IPS DF 19.7 (cell line): ENCODE measurements at regions not wholly inside any gene's neighbourhood (a gene's known extent, or its start where the extent isn't known, plus 50 kb on each side); places are given as distances from the start of the nearest gene placed in this dataset.
"Not testable (repeated sequence)": the region's sequence is repeated elsewhere in the genome, so short reads cannot be mapped to it uniquely, and the experiment has no call there.

ENCODE experiments used
- DNase-seq: peaks from one replicate; pipeline ENCODE4 v3.0.0-alpha.2; 2013; ENCODE audit warnings: low read depth, low spot score

DNA sequence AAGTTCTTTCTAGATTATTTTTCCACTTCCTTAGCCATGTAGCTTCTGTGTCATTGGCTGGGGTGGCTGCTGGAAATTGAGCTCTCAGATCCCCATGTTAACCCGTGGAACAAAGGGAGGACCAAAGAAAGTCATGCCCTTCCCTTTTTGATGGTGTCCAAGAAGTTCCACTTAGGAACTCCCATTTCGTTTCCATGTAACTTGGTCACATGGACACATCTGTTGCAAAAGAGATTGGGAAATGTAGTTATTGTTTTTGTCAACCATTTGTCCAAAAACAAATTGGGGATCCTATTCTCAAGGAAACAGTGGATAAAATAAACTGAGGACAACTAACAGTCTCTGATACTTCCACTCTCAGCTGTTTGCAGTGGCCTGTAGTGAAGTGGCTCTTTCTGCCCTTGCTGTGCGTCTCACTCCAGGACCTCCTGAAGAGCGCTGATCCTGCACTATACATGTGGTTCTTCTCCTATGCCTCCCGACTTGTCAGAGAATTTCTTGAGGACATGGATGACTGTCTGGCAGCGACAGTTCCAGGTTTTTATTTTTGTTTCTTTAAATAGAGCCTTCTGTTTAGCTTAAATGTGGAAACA lies 125.3 kb upstream of the LNX1 start:
- DNase-seq = no peak

DNA sequence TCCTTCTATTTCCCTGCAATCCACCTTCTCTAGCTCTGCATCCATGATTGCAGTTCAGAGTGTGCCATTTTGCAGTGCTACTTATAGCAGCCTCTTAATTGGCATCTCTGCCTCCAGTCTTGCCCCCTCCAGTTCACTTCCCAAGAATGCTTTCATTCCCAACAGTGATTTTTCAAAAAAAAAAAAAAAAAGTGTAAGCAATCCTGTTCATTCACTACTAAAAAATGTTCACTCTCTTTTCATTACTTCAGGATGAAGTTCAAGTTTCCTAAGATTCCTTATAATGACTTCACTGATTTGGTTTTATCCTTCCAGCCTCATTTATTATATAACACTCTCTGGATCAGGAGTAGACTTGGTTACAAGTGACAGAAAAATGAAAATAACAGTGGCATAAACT lies 124.7 kb upstream of the LNX1 start:
- DNase-seq = no peak

DNA sequence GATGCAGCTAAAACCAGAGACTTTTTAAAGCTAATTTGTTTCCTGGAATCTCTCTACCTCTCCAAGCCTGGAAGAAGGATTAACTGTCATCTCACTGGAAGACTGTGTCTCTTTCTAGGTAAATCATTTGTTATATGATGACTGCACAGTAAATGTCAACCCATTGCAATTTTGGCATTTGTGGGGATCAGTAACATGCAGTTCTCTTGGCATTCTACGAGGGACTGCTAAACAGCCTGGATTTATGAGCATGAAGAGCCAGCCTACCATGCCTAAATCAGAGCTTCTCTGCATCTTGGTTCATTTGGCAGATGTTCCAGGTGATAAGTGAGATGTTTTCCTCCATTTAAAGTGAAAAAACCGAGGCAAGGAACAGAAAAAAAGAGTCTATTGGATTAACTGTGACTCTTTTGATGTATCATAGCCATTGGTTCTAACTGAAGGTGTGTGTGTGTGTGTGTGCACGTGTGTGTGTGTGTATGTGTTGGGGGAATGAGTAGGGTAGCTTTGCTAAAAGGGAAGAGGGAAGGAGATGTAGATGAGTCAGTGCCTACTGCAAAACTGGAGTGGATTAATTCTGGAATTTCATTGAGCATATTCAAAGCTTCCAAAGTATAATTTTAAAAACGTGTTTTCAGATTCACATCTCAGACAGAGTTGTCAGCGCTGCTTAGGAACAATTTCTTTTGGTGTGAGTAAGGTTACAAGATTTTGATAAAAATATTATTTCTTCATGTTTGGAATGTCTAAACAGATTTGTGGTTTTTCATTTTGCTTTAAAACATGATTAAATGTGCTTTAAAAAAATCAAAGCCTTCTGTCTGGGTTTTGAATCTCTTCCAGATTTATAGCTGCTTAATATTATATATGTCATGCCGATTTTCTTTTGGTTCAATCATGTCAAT lies 123.2 kb upstream of the LNX1 start:
- no peak for DNase-seq

DNA sequence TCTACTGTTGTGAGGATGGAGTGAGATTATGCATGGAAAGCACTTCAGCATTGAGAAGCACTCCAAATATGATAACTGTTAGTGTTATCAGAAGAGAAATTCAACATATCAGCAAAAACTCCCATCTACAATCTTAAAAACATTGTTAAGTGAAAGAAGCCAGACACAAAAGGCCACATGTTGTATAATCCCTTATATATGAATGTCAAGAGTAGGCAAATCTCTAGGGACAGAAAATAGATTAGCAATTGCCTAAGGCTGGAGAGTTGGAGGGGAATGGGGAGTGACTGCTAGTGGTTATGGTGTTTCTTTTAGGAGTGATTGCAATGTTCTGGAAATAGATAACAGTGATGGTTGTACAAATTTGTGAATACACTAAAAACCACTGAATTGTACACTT lies 122.5 kb upstream of the LNX1 start:
- no peak for DNase-seq

DNA sequence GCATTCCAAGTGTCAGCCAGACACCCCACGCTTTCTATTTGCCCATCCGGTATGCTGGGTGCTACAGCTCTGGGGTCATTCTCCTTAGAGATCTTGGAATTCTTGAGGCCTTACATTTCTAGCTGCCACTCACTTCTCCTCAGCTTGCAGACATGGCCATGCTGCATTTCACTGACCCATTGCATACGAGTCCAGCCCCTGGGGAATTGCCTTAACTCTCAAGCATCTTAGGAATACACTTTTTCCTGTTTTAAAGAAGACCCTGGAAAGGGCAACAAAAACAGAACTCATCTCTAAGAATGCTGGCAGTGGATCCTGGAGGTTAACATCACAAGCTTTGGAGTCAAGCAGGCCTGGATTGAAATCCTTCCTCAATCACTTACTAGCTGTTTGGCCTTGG lies 122.0 kb upstream of the LNX1 start:
- DNase-seq = no peak

DNA sequence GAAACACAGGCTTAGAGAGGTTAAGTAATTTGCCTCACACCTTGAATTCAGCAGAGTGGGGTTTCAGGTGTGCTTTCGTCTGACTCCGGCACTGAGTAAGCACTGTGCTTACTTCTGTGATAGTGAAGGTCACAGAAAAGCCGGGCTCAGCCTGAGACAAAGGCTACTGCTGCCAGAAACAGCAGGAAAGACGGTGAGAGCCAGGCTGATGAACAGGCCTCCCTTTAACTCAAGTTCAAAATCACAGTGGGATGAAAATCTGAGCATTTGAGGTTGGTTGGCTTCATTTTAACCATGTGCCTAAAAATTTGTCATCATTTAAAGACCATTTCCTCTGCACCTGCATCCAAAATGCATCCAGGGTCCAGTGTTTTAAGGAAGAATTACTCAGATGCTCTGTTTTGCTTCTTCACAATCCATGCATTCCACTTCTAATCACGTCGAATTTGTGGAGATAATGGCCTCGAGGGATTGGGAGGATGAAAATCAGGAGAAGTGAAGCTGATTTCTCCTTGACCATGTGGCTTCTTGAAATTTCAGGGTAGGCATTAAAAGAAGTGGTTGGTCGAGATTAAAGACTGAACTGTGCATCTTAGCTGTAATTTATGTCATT lies 121.2 kb upstream of the LNX1 start:
- DNase-seq = no peak

DNA sequence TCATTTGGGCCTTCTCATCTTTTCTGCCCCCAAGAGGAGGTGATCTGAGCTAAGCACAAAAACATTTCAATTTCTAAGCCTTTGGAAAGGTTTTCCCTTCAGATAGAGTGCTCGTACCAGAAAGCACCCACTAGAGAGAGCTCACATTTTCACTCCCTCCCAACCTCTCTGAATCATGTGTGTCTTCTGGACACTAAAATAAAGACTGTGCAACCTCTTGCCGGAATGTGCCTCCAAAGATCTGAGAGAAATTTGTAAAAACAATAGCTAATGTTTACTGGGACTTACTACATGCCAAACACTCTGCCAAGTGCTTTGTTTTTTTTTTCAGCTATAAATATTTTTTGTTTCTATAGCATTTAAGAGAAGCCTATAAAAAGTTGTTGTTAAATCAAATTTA lies 120.6 kb upstream of the LNX1 start:
- no peak for DNase-seq

DNA sequence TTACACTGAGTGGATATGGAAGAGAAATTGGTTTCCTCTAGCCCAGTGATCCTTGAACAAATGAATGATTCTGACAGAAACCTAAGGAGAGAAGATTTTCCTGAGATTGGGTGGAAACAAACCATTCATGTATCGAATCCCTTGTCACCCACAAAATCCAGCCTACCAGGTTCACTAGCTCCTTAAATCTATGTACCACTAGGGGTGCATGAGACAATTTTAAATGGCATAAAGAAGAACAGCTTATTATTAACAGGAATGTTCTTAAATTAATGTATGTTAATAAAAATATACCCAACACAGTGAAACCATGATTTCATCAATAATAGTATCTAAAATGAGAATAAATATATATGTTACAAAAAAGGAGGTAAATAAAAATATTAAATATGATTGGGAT lies 118.4 kb upstream of the LNX1 start:
- no peak for DNase-seq

DNA sequence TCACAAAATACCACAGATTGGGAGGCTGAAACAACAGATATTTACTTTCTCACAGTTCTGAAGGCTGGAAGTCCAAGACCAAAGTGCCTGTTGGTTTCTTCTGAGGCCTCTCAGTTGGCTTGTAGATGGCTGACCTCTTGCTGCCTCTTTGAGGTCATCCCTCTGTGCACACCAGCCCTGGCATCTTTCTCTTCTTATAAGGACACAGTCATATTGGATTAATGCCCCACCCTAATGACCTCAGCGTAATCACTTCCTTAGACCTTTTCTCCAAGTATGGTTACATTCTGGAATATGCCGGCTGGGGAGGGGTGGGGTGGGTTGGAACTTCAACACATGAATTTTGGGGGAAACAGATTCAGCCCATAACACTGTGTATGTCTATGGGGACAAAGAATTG lies 116.2 kb upstream of the LNX1 start:
- no peak for DNase-seq

DNA sequence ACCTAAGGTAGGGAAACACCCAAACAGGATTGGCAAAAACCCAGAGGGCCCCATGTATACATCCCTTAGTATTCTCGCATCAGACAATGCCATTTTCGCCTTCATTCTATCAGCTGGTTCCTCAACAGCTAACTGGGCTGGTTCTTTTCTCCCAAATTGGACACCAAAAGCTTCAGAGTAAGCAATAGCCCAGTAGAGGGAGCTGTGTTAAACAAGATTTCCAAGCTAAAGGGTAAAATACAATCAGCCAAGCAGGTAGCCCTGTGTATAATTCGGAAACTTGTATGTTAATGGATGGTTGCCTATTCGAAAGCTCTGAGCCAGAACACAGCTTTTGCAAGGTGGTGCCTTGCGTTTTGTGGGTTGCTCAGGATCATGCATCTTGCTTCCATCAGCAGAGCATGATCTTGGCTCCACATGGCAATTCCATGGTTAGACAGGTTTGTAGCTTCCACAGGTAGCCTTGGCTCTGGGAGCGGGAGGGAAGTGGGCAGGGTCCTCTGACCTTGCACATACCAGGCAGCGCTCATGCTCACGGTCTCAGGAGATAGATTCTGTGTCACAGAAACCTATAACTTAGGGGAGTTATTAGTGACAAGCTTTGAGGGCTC lies 115.2 kb upstream of the LNX1 start:
- DNase-seq = no peak

DNA sequence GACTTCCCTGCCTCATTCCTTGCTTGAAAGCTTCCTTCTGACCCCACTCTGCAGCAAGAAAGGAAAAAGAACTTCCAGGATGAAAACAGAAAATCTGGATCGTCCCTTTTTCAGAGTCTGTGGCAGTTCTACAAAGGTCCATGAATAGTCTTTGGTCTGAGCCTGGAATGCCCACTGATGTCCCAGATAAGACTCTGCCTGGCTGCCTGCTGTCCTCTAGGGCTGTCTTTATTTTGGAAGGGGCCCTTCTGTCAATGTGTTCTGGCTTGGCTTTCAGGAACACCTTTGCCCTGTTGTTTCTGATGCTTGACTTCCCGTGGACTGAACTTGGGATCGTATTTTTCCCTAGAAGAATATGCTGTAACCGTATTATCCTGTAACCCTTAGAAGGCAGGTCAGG lies 114.7 kb upstream of the LNX1 start:
- DNase-seq = no peak

DNA sequence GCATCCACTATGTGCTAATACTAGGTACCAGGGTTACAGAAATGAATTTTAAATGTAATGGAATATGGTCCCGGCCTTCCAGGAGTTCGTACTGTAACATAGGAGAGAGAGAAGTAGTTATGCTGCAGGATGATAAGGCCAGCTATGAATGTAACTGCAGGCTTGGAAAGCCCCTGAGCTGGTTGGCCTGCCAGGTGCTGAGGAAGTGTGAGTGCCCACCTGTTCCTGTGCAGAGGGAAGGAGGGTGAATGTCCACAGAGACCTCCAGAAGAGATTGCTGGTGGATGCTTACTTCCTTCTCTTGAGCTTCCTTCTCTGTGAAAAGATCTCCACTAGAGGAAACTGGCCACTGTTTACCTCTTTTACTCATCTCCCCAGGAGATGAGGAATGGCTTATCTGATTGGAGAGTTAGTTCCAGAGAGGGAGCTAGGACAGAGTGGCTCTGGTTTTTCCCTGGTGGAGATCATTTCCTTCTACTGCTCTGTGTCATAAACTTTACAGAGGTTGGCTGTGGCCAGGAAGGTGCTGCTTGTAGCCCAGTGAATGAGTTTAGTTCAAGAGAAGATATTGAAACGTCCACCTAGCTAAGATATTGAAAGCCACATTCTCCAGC lies 114.0 kb upstream of the LNX1 start:
- no peak for DNase-seq

DNA sequence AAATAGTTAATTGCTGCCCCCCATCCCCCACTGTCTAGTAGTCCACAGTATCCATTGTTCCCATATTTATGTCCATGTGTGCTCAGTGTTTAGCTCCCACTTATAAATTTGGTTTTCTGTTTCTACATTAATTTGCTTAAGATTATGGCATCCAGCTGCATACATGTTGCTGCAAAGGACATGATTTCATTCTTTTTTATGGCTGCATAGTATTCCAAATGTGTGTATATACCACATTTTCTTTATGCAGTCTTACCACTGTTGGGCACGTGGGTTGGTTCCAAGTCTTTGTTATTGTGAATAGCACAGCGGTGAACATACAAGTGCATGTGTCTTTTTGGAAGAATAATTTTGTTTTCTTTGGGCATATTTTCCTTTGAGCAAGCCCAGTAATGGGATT lies 113.0 kb upstream of the LNX1 start:
- DNase-seq = no peak

DNA sequence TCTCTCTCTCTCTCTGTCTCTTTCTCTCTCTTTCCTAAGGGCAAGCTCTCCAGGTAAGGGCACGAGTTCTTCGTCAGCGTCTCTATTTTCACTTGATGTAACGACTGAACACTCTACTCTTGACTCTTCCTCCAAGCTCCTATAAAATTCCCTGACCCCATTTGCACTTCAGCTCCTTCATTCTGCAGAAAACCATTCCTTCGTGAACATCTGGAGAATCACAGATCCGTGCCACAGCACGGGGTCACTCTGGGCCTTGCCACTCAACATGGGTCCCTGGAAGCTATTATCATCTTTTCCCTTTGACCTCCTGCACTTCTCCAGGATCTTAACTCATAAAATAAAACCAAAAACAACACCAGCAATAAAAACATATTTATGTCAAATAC lies 112.0 kb upstream of the LNX1 start:
- no peak for DNase-seq

DNA sequence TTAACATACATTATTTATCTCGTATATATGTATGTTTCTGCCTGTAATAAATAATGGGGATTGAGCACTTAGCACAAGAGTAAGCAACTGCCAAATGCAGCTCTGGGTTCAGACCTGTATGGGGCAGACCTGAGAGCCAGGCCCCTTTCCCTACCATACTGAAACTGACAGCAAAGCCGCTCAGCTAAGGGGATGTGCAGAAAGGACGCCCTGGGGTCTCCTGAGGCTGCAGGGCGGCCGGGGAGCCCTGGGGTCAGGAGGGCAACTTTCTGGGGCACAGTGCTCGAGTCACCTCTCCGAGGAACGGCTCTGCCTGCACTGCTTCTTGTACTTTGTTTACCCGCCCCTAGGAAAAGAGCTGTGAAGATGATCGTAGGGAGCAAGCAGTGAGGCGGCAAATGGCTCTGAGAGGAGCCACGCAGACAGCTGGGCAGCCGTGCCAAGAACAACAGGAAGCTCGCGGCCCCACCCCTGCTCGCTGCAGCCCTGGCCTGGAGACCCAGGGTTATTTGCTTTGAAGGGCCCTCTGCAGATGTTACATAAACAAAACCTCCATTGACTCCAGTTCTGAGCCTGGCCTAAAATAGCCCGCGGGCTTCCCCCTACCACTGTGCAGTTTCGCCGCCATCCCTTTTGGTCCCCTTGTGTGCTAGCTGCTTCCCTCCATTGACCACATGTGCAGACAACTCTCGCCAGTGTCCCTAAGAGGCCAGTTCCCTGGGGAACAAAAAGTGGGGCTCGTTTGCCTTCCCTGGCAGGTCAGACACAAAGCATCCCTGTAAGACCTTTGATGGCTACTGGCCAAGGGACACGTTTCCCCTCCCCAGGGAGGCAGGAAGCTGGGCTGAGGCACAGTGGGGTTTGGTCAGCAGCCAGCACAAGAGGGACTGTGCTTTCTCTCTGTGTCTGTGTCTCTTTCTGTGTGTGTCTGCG lies 111.3 kb upstream of the LNX1 start:
- DNase-seq = no peak

DNA sequence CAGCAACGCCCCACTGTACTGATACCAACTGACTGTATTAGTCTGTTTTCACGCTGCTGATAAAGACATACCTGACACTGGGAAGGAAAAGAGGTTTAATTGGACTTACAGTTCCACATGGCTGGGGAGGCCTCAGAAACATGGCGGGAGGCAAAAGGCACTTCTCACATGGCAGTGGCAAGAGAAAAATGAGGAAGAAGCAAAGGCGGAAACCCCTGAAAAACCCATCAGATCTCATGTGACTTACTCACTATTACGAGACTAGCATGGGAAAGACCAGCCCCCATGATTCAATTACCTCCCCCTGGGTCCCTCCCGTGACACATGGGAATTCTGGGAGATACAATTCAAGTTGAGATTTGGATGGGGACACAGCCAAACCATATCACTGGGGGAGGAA lies 110.0 kb upstream of the LNX1 start:
- not testable (repeated sequence) for DNase-seq

DNA sequence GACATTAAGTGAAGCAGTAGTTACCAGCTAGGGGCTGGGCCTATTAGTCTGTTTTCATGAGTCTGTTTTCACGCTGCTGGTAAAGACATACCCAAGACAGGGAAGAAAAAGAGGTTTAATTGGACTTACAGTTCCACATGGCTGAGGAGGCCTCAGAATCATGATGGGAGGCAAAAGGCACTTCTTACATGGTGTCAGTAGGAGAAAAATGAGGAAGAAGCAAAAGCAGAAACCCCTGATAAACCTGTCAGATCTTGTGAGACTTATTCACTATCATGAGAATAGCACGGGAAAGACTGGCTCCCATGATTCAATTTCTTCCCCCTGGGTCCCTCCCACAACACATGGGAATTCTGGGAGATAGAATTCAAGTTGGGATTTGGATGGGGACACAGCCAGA lies 108.0 kb upstream of the LNX1 start:
- DNase-seq = not testable (repeated sequence)

DNA sequence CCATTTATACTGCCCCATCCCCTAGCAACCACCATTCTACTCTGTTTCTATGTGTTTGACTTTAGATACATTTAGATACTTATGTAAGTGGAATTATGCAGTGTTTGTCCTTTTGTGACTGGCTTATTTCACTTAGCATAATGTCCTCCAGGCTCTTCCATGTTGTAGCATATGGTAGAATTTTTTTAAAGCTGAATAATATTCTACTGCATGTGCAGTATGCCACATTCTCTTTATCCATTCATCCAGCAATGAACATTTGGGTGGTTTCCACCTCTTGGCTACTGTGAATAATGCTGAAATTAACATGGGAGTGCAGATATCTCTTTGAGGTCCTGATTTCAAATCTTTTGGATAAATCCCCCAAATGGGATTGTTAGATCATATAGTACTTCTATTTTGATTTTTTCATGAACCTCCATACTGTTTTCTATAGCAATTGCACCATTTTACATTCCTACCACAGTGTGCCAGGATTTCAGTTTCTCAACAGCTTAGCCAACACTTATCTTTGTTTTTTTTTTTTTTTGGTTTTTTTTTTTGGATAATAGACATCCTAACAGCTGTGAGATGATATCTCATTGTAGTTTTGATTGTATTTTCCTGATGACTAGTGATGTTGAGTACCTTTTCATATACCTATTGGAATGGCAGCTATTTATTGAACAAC lies 105.9 kb upstream of the LNX1 start:
- no peak for DNase-seq

DNA sequence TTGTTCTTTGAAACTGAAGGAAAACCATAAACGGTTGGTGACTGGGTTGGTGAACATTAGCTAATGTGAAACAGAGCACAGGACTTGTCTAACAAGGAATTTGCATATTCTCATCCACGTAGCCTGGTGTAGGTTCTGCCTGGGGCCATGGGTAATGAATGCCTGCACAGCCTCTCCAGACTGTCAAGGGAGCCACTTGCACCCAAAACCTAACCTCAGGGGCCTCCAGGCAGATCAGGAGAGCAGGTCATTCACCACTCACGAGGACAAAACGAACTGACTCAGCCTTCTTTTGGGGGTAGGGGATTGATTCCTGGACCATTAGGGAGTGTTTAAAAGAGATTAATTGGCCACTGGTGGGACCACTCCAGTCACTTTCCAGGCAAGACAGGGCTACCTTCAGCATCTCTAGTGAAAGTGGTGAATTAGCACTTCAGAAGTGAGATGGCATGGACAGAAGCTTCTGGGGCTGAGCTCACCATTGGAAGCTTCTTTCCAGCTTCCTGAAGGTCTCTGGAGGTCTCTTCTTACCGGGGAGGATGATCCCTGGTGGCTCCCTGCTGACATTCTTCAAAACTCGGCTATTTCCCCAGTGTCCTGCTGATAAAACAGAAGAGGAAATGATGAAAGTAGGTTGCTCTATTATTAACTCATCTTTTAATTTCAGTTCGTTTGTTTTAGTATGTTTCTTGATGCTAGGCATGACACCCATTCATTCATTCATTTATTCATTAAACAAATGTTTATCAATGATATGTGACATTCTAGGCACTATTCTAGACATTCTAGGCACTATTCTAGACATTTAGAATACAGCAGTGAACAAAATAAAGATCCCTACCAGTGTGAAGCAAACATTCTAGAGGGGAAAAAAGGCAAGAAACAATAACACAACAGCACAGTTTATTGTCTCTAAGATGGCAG lies 104.5 kb upstream of the LNX1 start:
- no peak for DNase-seq
